ENCODE measurements at regions not wholly inside any gene's neighbourhood (a gene's known extent, or its start where the extent isn't known, plus 50 kb on each side); places are given as distances from the start of the nearest gene placed in this dataset.

GRCh38 chr15:57892181-57892580, 173.3 kb downstream of the ALDH1A2 start:
- TF ChIP-seq CTCF (IDR thresholded peaks at IDR 0.05; ENCODE audit: low read depth, low read length) (no peak), EZH2phosphoT487 (IDR thresholded peaks at IDR 0.05; ENCODE audit: low read depth) (no peak)
